ENCODE measurements at regions not wholly inside any gene's neighbourhood (a gene's known extent, or its start where the extent isn't known, plus 50 kb on each side); places are given as distances from the start of the nearest gene placed in this dataset.

- H3K27me3 ChIP-seq (replicated peaks; ENCODE audit: control insufficient read depth, insufficient read depth, low read length), result no peaks in the 10 kb centered on the region
- no peaks in the 10 kb centered on the region for H3K36me3 ChIP-seq (ENCODE audit: control insufficient read depth, insufficient read depth, low read length)
- H3K4me3 ChIP-seq (replicated peaks; ENCODE audit: low read depth, low read length), result no peak overlapping the region
- DNase-seq (ENCODE audit: extremely low read depth, insufficient read length), result no peak
- no peak for TF ChIP-seq CTCF (IDR thresholded peaks at IDR 0.05; ENCODE audit: insufficient read depth, low read length, poor library complexity, severe bottlenecking)
These were observed 173.4 kb upstream of the SESN3 start for GRCh38 chr11:95404370-95404769.

DNA sequence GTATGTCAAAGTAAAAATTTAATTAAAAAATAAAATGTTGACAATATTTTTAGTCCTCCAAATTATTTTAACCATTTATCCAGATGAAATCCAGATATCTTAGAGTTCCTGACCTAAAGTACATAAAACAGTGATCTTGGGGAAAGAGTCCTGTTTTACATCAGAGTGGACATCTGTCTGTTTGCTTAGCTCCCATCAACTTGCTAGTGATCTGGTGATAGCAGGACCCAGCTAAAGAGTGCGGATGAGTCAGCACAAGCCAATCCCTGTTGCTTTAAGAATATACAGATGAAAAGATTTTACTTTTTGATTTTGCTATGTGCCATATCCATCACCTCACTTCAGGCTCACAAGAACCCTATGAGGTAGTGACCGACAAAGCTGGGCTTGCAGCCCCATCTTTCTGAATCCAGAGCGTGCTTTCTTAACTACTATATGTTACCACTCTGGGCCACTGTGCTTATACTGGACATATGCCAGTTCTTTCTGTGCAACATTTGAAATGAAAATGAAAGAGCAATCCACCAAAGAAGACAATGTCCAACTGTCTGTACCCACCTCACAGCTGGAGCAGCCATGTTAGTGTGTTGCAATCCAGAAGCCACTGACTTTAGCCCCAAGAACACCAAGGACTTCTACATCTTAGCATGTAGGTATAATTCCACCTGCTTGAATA is 167.6 kb upstream of the SESN3 start:
- no peak for TF ChIP-seq CTCF (IDR thresholded peaks at IDR 0.05; ENCODE audit: insufficient read depth, low read length, poor library complexity, severe bottlenecking)
- no peaks in the 10 kb centered on the region for H3K36me3 ChIP-seq (ENCODE audit: control insufficient read depth, insufficient read depth, low read length)
- no peak overlapping the region for H3K4me3 ChIP-seq (replicated peaks; ENCODE audit: low read depth, low read length)
- no peak for DNase-seq (ENCODE audit: extremely low read depth, insufficient read length)
- H3K27me3 ChIP-seq (replicated peaks; ENCODE audit: control insufficient read depth, insufficient read depth, low read length), result no peaks in the 10 kb centered on the region

GRCh38 chr11:95392644-95393043 is 161.6 kb upstream of the SESN3 start:
- H3K4me3 ChIP-seq (replicated peaks; ENCODE audit: low read depth, low read length), result no peak overlapping the region

GRCh38 chr11:95389427-95389826 is 158.4 kb upstream of the SESN3 start:
- no peak for DNase-seq (ENCODE audit: extremely low read depth, insufficient read length)
- Histone ChIP-seq H3K4me3 (replicated peaks; ENCODE audit: low read depth, low read length) (no peak overlapping the region), H3K27me3 (replicated peaks; ENCODE audit: control insufficient read depth, insufficient read depth, low read length) (no peaks in the 10 kb centered on the region), H3K36me3 (ENCODE audit: control insufficient read depth, insufficient read depth, low read length) (no peaks in the 10 kb centered on the region)
- TF ChIP-seq CTCF (IDR thresholded peaks at IDR 0.05; ENCODE audit: insufficient read depth, low read length, poor library complexity, severe bottlenecking), result no peak

More at GRCh38 chr11:95392644-95393043, 161.6 kb upstream of the SESN3 start:
- DNase-seq (ENCODE audit: extremely low read depth, insufficient read length), result no peak
- TF ChIP-seq CTCF (IDR thresholded peaks at IDR 0.05; ENCODE audit: insufficient read depth, low read length, poor library complexity, severe bottlenecking), result no peak
- no peaks in the 10 kb centered on the region for H3K36me3 ChIP-seq (ENCODE audit: control insufficient read depth, insufficient read depth, low read length)
- no peaks in the 10 kb centered on the region for H3K27me3 ChIP-seq (replicated peaks; ENCODE audit: control insufficient read depth, insufficient read depth, low read length)

DNA sequence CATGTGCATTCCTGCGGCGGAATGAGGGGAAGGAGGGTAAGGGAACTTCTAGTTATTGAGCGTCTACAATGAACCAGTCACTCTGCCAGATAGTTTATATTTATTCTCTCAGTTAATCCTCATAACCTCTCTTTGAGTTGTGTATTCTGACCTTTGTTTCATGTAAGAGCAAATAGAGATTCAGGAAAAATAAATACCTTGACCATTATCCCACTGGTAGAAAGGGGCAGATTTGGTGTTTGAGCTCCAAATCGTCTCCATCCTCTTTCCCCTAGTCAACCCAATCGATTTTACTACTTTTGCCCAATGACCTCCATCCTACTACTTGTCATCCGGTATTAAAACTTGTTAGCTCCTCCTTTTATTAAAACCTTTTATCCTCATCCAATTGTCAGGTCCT is 157.1 kb upstream of the SESN3 start:
- no peaks in the 10 kb centered on the region for H3K36me3 ChIP-seq (ENCODE audit: control insufficient read depth, insufficient read depth, low read length)
- H3K27me3 ChIP-seq (replicated peaks; ENCODE audit: control insufficient read depth, insufficient read depth, low read length), result no peaks in the 10 kb centered on the region
- no peak overlapping the region for H3K4me3 ChIP-seq (replicated peaks; ENCODE audit: low read depth, low read length)
- DNase-seq (ENCODE audit: extremely low read depth, insufficient read length), result no peak
- TF ChIP-seq CTCF (IDR thresholded peaks at IDR 0.05; ENCODE audit: insufficient read depth, low read length, poor library complexity, severe bottlenecking), result no peak

GRCh38 chr11:95387325-95387724 is 156.3 kb upstream of the SESN3 start:
- H3K27me3 ChIP-seq (replicated peaks; ENCODE audit: control insufficient read depth, insufficient read depth, low read length), result no peaks in the 10 kb centered on the region
- no peak for DNase-seq (ENCODE audit: extremely low read depth, insufficient read length)
- H3K36me3 ChIP-seq (ENCODE audit: control insufficient read depth, insufficient read depth, low read length), result no peaks in the 10 kb centered on the region
- no peak for TF ChIP-seq CTCF (IDR thresholded peaks at IDR 0.05; ENCODE audit: insufficient read depth, low read length, poor library complexity, severe bottlenecking)
- H3K4me3 ChIP-seq (replicated peaks; ENCODE audit: low read depth, low read length), result no peak overlapping the region

All from GM06990 (cell line).